Activated CD8-positive, alpha-beta T cell treated with anti-CD3 and anti-CD28 coated beads for 36 hours (primary cell): ENCODE measurements at regions not wholly inside any gene's neighbourhood (a gene's known extent, or its start where the extent isn't known, plus 50 kb on each side); places are given as distances from the start of the nearest gene placed in this dataset.

Experiments used
- ATAC-seq: fragments of 200-7000 bp; cut with Tn5 transposase; one replicate; pipeline ENCODE4 v1.10.0; 2021; ENCODE audit warnings: mild to moderate bottlenecking, moderate library complexity
- CTCF ChIA-PET: fragments of 350-600 bp; sonication (Branson Sonifier 250); formaldehyde crosslinking; loops from one replicate; lab custom pipeline; 2021; ENCODE audit warnings: antibody characterized with exemption; lab: Charles Lee
- POLR2A ChIA-PET: fragments of 350-600 bp; sonication (Branson Sonifier 250); formaldehyde crosslinking; loops from one replicate; lab custom pipeline; 2021; ENCODE audit warnings: antibody characterized with exemption; lab: Charles Lee
- DNase-seq: peaks from one replicate; pipeline ENCODE4 v3.0.0-alpha.2; 2020
- H3K27ac Mint-ChIP-seq: one replicate; pipeline ENCODE4 v1.8.0; 2021; ENCODE audit warnings: mild to moderate bottlenecking, mixed read lengths
- H3K27me3 Mint-ChIP-seq: one replicate; pipeline ENCODE4 v1.8.0; 2021; ENCODE audit warnings: mixed read lengths
- H3K36me3 Mint-ChIP-seq: one replicate; pipeline ENCODE4 v1.8.0; 2021; ENCODE audit warnings: low read depth, mixed read lengths
- H3K4me1 Mint-ChIP-seq: one replicate; pipeline ENCODE4 v1.8.0; 2021; ENCODE audit warnings: low read depth, mixed read lengths
- H3K4me3 Mint-ChIP-seq: one replicate; pipeline ENCODE4 v1.8.0; 2021; ENCODE audit warnings: mild to moderate bottlenecking, moderate library complexity, mixed read lengths
- H3K9me3 Mint-ChIP-seq: one replicate; pipeline ENCODE4 v1.8.0; 2021; ENCODE audit warnings: mixed read lengths
- CTCF ChIP-seq: fragments of 200-600 bp; IDR thresholded peaks from one replicate; pipeline ENCODE4 v1.8.0; 2022; ENCODE audit warnings: antibody characterized with exemption, mild to moderate bottlenecking
- intact Hi-C: fragments of 100-400 bp; cut with micrococcal nuclease; formaldehyde crosslinking; loops from one replicate; pipeline ENCODE4 v1.10.0; 2022

- H3K27ac Mint-ChIP-seq = no peak overlapping the region
- ChIA-PET CTCF (no interaction called here), POLR2A (no interaction called here)
- DNase-seq (no peak), ATAC-seq (no peak)
- peaks cover 2% of the 10 kb centered on the region for H3K9me3 Mint-ChIP-seq
- no peaks in the 10 kb centered on the region for H3K4me1 Mint-ChIP-seq
- H3K4me3 Mint-ChIP-seq = no peak overlapping the region
- H3K27me3 Mint-ChIP-seq = no peaks in the 10 kb centered on the region
- H3K36me3 Mint-ChIP-seq = no peaks in the 10 kb centered on the region
- TF ChIP-seq CTCF = no peak
- intact Hi-C loops = no loop called here
These were observed 643.2 kb downstream of the SQOR start for GRCh38 chr15:46278062-46278461.

DNA sequence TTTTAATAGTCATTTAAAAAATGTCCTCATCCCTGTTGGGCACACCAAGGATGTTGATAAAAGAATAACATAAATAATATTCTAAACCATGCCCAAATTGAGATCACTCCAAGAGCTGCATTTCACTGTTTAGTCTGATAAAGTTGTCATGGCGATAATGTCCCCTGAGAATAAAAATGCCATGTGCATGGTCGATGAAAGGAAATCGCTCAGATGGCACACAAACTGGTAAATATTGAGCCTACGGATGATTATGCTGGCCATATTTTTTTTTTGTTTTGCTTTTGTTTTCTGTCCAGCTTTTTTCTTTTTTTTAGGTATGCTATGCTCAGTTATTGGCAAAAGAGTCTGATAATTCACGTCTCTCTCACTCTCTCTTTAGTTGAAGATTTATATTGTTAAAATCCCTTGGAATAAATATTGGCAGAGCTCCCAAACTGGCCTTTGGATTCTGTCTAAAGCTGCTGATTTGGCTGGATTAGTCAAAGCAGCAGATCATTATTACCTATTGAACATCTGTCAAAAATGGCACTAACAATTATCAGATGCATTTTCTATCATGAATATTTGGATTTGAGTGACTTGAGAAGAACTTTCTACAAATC, 643.8 kb downstream of the SQOR start:
- no peaks in the 10 kb centered on the region for H3K27me3 Mint-ChIP-seq
- CTCF ChIA-PET = no interaction called here

GRCh38 chr15:46280762-46281542, 646.1 kb downstream of the SQOR start:
- Mint-ChIP-seq H3K36me3 (no peaks in the 10 kb centered on the region), H3K27me3 (no peaks in the 10 kb centered on the region), H3K4me3 (no peak overlapping the region), H3K4me1 (no peaks in the 10 kb centered on the region), H3K27ac (no peak overlapping the region), H3K9me3 (peaks cover 4% of the 10 kb centered on the region)
- no peak for TF ChIP-seq CTCF
- ATAC-seq = no peak
- ChIA-PET CTCF (no interaction called here), POLR2A (no interaction called here)
- no peak for DNase-seq
- intact Hi-C loops = no loop called here

More for the DNA sequence above, 643.8 kb downstream of the SQOR start:
- Mint-ChIP-seq H3K4me3 (no peak overlapping the region), H3K4me1 (no peaks in the 10 kb centered on the region), H3K9me3 (peaks cover 2% of the 10 kb centered on the region), H3K27ac (no peak overlapping the region), H3K36me3 (no peaks in the 10 kb centered on the region)
- intact Hi-C loops = no loop called here
- DNase-seq = no peak
- POLR2A ChIA-PET = no interaction called here
- no peak for ATAC-seq
- TF ChIP-seq CTCF = no peak

GRCh38 chr15:46293550-46293949, 658.7 kb downstream of the SQOR start:
- DNase-seq = no peak
- no peaks in the 10 kb centered on the region for H3K4me1 Mint-ChIP-seq
- H3K9me3 Mint-ChIP-seq = no peaks in the 10 kb centered on the region
- intact Hi-C loops = no loop called here
- H3K4me3 Mint-ChIP-seq = no peak overlapping the region
- ChIA-PET POLR2A (no interaction called here), CTCF (no interaction called here)
- TF ChIP-seq CTCF = no peak
- H3K27ac Mint-ChIP-seq = no peak overlapping the region
- peaks cover 3% of the 10 kb centered on the region for H3K27me3 Mint-ChIP-seq
- ATAC-seq = no peak
- no peaks in the 10 kb centered on the region for H3K36me3 Mint-ChIP-seq

GRCh38 chr15:46296002-46296401, 661.2 kb downstream of the SQOR start:
- intact Hi-C loops = no loop called here
- Mint-ChIP-seq H3K27ac (no peak overlapping the region), H3K4me1 (no peaks in the 10 kb centered on the region), H3K4me3 (no peak overlapping the region), H3K9me3 (no peaks in the 10 kb centered on the region), H3K27me3 (peaks cover 3% of the 10 kb centered on the region), H3K36me3 (no peaks in the 10 kb centered on the region)
- no peak for TF ChIP-seq CTCF
- ATAC-seq (no peak), DNase-seq (no peak)
- POLR2A ChIA-PET = no interaction called here
- CTCF ChIA-PET = no interaction called here
